ENCODE measurements at regions not wholly inside any gene's neighbourhood (a gene's known extent, or its start where the extent isn't known, plus 50 kb on each side); places are given as distances from the start of the nearest gene placed in this dataset.

DNA sequence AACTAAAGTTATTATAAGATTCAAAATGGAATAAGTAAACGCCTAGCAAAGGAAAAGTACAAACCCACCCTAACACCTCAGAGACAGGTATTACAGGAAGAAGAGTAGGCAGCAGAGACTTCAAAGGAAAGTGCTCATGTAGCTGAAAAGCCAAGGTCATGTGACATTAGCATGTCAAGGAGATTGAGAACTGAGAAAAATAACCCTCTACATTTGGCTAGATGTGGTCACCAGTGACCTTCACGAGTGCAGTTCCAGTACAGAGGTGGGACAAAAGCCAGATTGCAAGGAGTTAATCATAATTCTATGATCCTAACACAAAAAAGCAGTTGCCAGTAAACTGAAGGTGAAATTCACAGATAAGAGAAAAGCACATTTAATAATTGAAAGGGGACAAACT is 252.7 kb downstream of the ZEB2 start:
- no peak for TF ChIP-seq GATA1 (IDR thresholded peaks at IDR 0.05; ENCODE audit: low read depth, low read length)
- TF ChIP-seq POLR2A (IDR thresholded peaks at IDR 0.05; ENCODE audit: low read length) = no peak

Measured in erythroblast (primary cell).